Mesothelial cell of epicardium (in vitro differentiated cells): ENCODE measurements at regions not wholly inside any gene's neighbourhood (a gene's known extent, or its start where the extent isn't known, plus 50 kb on each side); places are given as distances from the start of the nearest gene placed in this dataset.
"Not testable (repeated sequence)": the region's sequence is repeated elsewhere in the genome, so short reads cannot be mapped to it uniquely, and the experiment has no call there.

Source experiments
- DNase-seq, 2 experiments: peaks; one replicate each; pipeline ENCODE4 v3.0.0; 2021; ENCODE audit warnings: low spot score in 2 of 2; ENCODE audit not compliant: unreplicated experiment in 2 of 2
- H3K27ac Mint-ChIP-seq: 2 replicates; pipeline ENCODE4 v1.8.0; 2021; ENCODE audit warnings: mixed read lengths
- H3K27me3 Mint-ChIP-seq: 2 replicates; pipeline ENCODE4 v1.8.0; 2021; ENCODE audit warnings: low read depth, mixed read lengths
- H3K36me3 Mint-ChIP-seq: 2 replicates; pipeline ENCODE4 v1.8.0; 2021; ENCODE audit warnings: mixed read lengths
- H3K4me1 Mint-ChIP-seq: 2 replicates; pipeline ENCODE4 v1.8.0; 2021; ENCODE audit warnings: mixed read lengths
- H3K4me3 Mint-ChIP-seq: 2 replicates; pipeline ENCODE4 v1.8.0; 2021; ENCODE audit warnings: mild to moderate bottlenecking, moderate library complexity, mixed read lengths
- H3K9me3 Mint-ChIP-seq: 2 replicates; pipeline ENCODE4 v1.8.0; 2021; ENCODE audit warnings: mixed read lengths
- TF ChIP-seq, protein P1 (sequence below): fragments of 200-600 bp; sonication (generic); IDR thresholded peaks from one replicate; pipeline ENCODE4 v1.5.0; 2021; ENCODE audit warnings: antibody characterized with exemption; ENCODE audit not compliant: unreplicated experiment

DNA sequence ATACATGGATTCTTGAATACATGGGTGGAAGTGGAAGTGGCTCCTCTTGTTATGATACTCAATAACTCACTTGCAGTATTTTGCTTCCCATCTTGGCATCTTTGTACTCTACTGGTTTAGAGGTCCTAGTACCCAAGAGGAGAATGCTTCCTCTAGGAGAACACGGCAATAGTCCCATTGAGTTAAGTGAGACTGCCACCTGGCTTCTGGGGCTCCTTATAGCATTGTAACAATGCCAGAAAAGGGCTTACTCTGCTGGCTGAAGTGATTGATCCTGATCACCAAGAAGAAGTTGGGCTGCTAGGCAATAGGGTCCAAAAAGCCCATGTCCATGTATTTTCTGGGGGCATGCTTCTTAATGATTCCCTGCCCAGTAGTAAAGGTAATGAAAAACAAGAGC lies 627.6 kb upstream of the SGCD start:
- no peak overlapping the region for H3K27ac Mint-ChIP-seq
- H3K36me3 Mint-ChIP-seq: no peaks in the 10 kb centered on the region
- H3K4me3 Mint-ChIP-seq: no peak overlapping the region
- no peaks in the 10 kb centered on the region for H3K4me1 Mint-ChIP-seq
- no peak for DNase-seq
- no peaks in the 10 kb centered on the region for H3K9me3 Mint-ChIP-seq
- peaks cover 31% of the 10 kb centered on the region for H3K27me3 Mint-ChIP-seq
- TF ChIP-seq, protein P1, sequence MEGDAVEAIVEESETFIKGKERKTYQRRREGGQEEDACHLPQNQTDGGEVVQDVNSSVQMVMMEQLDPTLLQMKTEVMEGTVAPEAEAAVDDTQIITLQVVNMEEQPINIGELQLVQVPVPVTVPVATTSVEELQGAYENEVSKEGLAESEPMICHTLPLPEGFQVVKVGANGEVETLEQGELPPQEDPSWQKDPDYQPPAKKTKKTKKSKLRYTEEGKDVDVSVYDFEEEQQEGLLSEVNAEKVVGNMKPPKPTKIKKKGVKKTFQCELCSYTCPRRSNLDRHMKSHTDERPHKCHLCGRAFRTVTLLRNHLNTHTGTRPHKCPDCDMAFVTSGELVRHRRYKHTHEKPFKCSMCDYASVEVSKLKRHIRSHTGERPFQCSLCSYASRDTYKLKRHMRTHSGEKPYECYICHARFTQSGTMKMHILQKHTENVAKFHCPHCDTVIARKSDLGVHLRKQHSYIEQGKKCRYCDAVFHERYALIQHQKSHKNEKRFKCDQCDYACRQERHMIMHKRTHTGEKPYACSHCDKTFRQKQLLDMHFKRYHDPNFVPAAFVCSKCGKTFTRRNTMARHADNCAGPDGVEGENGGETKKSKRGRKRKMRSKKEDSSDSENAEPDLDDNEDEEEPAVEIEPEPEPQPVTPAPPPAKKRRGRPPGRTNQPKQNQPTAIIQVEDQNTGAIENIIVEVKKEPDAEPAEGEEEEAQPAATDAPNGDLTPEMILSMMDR: no peak

DNA sequence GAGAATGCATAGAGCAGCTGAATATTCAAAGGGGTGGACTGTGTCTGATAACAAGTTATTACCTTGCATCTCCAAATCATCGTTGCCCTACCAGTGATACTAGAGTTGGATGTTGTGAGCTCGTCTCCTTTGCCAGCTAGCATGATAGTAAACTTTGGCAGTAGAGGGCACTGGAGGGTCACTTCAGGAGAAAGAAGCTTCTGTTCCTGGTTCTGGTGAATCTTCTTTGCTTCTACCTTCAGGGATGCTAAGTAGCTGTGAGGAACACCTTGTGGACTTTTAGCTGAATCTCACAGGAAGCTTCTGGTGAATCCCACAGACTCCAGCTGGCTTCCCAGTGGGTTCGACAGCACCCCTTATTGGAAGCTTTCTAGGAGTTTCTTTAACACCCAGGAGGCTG lies 626.6 kb upstream of the SGCD start:
- no peak for DNase-seq
- H3K4me3 Mint-ChIP-seq: no peak overlapping the region
- H3K36me3 Mint-ChIP-seq: no peaks in the 10 kb centered on the region
- TF ChIP-seq, protein P1: no peak
- H3K9me3 Mint-ChIP-seq: no peaks in the 10 kb centered on the region
- H3K4me1 Mint-ChIP-seq: no peaks in the 10 kb centered on the region
- no peak overlapping the region for H3K27ac Mint-ChIP-seq
- peaks cover 32% of the 10 kb centered on the region for H3K27me3 Mint-ChIP-seq

- no peak for DNase-seq
- H3K4me3 Mint-ChIP-seq: no peak overlapping the region
- peaks cover 14% of the 10 kb centered on the region for H3K27me3 Mint-ChIP-seq
- no peak overlapping the region for H3K27ac Mint-ChIP-seq
- TF ChIP-seq, protein P1: no peak
- H3K9me3 Mint-ChIP-seq: no peaks in the 10 kb centered on the region
- H3K4me1 Mint-ChIP-seq: no peaks in the 10 kb centered on the region
- H3K36me3 Mint-ChIP-seq: no peaks in the 10 kb centered on the region
Measured at GRCh38 chr5:155711882-155712281, 615.1 kb upstream of the SGCD start.

DNA sequence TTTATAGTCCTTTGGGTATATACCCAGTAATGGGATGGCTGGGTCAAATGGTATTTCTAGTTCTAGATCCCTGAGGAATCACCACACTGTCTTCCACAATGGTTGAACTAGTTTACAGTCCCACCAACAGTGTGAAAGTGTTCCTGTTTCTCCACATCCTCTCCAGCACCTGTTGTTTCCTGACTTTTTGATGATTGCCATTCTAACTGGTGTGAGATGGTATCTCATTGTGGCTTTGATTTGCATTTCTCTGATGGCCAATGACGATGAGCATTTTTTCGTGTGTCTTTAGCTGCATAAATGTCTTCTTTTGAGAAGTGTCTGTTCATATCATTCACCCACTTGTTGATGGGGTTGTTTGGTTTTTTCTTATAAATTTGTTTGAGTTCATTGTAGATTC lies 612.5 kb upstream of the SGCD start:
- not testable (repeated sequence) for H3K27ac Mint-ChIP-seq, H3K4me1 Mint-ChIP-seq, DNase-seq, H3K36me3 Mint-ChIP-seq, H3K4me3 Mint-ChIP-seq, H3K9me3 Mint-ChIP-seq
- peaks cover 35% of the 10 kb centered on the region for H3K27me3 Mint-ChIP-seq

DNA sequence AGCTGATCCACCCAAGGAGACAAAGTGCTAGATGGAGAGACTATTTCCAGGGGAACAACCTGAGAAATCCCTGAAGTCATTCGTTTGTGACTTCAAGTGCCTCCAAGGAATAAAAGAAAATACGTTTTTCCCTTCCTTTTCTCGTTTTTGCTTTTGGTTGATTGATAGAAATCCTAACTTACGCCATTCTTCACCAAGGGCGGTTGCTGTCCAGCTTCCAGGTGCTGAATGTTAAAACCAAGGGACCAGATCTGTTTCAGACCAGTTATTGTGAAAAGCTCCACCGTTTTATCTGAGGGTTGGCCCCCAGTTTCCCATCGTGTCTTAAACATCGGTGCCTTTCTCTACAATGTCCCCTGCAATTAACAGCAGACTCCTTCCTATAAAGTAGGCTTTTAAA lies 600.7 kb upstream of the SGCD start:
- TF ChIP-seq, protein P1: no peak
- no peaks in the 10 kb centered on the region for H3K36me3 Mint-ChIP-seq
- H3K27me3 Mint-ChIP-seq: peaks cover 95% of the 10 kb centered on the region
- no peaks in the 10 kb centered on the region for H3K9me3 Mint-ChIP-seq
- peaks cover 7% of the 10 kb centered on the region for H3K4me1 Mint-ChIP-seq
- DNase-seq: peak in 1 of 2 experiments; percentile 61
- no peak overlapping the region for H3K27ac Mint-ChIP-seq
- no peak overlapping the region for H3K4me3 Mint-ChIP-seq

DNA sequence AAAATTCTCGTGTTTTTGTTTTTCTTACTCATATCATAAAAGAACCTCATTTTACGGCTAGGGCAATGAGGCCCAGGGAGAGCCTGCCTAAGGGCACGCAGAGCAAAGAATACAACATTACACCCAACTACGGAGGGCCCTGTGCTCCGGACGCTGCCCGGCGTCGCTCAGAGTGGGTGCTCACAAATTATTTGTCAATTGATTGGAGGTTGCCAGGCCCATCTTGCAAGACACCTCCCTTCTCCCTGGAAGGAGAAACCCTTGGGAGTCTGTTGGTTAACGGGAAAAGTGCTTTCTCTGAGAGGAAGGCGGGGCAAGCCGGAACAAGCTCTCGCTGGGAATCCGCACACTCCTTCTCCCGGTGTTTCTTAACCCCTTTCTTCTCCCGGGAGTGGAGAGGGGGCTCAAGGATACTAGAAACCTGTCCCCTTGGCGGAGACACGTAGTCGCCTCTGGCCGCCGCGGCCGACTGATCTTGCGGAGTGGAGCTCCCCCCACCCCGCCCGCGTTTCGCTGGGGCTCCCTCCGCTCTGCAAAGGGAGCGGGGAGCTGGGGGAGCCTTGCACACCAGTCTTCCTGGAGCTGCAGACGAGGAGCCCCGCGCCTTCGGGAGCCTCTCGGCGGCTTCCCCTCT lies 599.3 kb upstream of the SGCD start:
- Mint-ChIP-seq H3K36me3 (no peaks in the 10 kb centered on the region), H3K4me1 (peaks cover 7% of the 10 kb centered on the region), H3K9me3 (no peaks in the 10 kb centered on the region), H3K27me3 (peaks cover 95% of the 10 kb centered on the region), H3K27ac (no peak overlapping the region), H3K4me3 (peak overlapping the region; percentile 39)
- DNase-seq: no peak
- TF ChIP-seq, protein P1: no peak
